NAMALWA (cell line): ENCODE measurements at regions not wholly inside any gene's neighbourhood (a gene's known extent, or its start where the extent isn't known, plus 50 kb on each side); places are given as distances from the start of the nearest gene placed in this dataset.
"Not testable (repeated sequence)": the region's sequence is repeated elsewhere in the genome, so short reads cannot be mapped to it uniquely, and the experiment has no call there.

ENCODE experiments used
- DNase-seq: peaks from one replicate; pipeline ENCODE4 v3.0.0-alpha.2; 2015; ENCODE audit warnings: low spot score

DNA sequence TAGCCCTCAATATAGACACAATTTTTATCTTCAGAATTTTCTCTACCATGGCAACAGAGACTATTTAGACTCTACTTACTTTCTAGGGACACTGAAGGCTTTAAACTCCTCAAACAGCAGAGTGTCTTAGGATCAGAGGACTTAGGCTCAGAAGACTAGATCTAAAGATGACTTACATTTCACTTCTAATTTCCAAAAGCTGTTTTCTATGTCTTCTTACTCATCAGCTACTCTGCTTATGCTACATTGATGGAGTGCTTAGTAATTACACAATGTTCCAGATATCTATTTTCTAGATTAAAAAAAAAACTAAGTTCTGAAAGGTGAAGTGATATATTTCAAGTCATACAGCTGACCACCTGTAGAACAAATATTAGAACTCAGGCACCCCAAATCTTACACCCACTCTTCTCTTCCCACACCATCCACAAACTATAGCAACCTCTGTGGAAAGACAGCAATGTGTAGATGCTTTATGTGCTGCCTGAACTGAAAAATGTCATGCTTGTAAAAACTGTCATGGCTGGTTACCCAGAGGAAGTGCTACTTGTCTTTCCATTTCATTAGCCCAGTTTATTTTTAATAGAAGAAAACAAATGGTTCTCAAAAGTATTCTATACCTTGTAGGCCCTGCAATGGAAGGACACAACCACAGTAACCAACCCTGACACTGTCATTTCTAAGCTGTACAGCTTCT lies 831.0 kb upstream of the ACVR2A start:
- DNase-seq, result no peak

DNA sequence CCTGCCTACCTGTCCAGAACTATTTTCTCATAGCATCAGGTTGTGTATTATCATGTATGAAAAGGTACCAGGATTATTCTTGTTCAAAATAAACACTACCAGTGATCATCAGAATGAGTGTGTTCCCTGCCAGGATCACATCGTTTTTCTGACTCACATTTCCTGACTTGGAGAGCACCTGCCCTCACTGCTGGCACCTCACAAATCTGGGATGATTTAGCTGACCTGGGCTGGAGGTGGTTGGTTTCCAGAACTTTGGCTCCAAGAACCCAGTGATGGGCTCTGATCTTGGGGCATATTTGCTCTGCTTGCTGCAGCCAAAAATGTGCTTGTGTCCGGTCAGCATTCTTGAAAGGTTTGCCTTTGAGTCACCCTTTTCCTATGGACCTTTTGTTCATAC lies 836.3 kb upstream of the ACVR2A start:
- DNase-seq, result no peak

DNA sequence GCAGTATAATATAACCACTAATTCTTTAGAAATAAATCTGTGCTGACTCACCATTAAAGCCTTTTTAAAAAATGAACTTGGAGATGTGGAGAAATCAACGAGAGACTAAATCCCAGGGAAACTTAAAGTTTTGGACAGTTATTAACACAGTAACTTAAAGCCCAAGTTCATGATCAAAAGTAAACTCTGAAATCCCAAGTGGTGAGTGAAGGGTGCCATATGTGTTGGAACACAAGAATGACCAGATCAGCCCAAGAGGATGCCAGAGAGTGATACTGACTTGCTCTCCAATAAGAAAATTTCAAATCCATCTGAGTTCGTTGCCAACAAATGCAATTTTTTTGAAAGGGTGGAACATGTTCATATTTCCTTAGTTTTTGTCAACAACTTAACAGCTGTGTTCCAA lies 838.1 kb upstream of the ACVR2A start:
- DNase-seq, result no peak

DNA sequence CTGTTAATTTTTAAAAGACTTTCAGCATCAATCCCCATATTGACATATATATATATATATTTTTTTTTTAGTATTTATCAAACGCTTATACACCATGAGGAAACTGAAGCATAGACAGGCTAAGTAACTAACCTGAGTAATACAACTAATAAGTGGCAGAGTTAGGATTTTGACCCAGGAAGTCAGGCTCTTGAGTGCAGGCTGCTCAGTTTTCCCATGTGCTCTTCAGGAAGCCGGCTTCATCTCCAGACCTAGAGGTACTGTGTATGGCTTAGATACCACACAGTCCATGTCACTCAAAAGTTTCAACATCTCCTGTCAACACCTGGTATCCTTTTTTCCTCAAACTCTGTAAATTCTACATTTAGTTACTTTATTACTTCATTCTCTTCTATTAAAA lies 841.7 kb upstream of the ACVR2A start:
- DNase-seq, result no peak

DNA sequence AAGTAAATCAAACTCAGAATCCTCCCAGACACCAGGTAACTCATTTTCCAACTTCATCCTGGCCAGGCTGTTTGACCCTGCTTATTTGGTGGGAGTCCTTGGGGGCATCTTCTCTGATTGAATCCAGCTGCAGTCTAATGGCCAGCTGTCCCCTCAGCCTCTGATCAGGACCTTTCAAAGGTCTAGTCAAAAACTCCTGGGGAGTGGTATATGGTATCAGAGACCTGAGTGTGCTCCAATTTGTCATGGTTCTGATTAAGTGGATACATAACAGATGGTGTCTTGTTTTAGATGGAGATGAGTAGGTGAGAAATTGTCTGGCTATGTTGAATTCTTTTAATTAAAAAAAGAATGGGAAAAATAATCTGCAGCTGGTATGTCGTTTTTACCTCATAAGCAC lies 842.6 kb upstream of the ACVR2A start:
- DNase-seq, result no peak

DNA sequence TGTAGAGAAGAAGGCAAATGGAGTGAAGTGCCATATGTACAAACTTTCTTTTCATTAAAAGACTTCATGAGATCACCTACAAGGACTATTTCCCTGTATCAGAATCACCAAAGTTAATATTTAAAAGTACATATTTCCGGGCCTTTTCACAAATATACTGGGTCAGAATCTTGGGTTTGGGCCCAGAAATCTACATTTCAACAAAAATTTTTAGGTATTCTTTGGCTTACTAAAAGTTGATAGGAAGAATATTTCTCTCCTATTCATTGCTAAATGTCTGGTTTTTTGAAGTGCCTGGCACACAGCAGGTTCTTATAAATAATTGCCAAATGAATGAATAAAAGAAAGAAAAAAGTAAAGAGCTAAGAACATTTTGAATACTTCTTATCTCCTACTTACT lies 843.8 kb upstream of the ACVR2A start:
- DNase-seq, result no peak

DNA sequence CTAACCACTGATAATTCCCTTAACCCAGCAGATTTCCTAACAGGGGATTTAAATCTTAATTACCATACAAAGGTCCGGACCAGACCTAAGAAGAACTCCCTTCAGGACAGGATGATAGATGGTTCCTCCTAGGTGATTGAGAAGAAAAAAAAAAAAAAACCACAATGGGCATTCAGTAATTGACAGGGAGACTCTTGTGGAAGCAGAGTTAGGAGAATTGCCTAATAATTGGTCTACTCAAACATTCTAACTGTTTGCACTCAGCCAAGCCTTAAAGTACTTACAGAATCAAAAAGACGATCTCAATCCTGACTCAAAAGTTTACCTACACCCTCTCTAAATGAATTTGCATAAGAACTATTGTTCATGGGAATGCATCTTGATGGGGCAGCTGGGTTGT lies 844.7 kb upstream of the ACVR2A start:
- DNase-seq, result not testable (repeated sequence)

DNA sequence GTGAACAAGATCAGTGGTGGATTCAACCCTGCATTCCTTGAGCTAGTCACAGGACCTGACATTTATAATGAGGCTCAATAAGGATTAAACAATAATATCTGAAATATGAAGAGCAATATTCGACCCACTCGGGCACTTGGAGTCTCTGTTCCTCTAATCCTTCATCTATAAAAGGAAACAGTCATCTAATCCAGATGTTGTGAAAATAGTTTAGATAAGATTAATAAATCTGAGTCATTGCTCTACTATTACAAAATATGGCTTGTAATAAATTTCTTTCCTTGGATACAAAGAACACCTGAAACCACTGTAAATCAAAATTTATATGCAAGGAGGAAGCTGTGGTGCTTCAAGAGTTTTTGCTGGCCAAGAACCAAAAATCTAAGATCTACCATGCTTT lies 846.9 kb upstream of the ACVR2A start:
- DNase-seq, result no peak

DNA sequence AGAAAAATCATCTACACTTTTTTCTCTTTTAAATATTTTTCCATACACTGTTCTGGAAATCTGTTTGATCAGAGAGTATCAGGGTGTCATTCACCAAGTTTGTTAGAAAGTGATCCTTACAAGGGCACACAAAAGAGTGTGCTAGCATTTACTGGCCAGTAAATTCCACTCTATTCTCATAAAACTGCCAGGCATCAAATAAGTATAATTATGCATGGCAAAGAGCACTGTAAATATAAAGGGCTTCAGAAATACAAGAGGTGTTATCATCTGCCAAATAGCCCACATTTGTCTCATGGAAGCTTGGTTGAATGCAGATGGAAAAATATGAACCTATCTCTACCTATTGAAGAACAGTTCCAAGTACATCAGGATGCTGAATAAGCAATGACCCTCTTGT lies 847.3 kb upstream of the ACVR2A start:
- DNase-seq, result no peak

DNA sequence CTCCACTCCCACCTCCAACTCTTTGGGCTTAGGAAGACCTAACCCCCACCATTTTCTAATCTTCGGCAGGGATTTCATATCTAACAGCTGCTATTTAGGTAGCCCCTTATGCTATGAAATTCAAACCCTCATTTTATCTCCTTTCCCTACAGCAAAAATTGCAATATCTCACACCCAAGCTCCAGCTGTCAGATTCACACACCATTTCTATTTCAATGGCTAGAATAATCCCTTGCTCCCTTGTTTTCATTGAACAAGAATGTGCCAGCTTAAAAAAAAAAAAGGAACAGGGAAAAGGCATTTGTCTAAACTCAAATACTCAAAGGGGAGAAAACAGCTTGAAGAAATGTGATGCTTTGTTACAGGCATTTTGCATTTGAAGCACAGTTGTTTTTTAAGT lies 850.6 kb upstream of the ACVR2A start:
- DNase-seq, result no peak

DNA sequence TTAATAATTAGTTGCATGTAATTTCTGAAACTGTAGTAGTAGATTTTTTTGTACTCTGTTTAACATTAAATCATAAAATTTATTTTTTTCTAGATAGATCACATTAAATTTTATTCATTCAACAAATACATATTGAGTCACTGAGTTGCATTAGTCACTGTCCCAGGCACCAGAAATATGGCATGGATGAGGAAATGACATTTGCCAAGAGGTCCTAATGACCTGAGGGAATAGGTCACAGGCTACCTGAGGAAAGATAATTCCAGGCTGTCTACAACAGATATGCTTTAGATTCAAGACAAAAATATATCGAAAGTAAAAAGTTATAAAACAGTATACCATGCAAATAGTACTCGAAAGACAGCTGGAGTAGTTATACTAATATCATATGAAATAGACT lies 852.4 kb upstream of the ACVR2A start:
- DNase-seq, result no peak

DNA sequence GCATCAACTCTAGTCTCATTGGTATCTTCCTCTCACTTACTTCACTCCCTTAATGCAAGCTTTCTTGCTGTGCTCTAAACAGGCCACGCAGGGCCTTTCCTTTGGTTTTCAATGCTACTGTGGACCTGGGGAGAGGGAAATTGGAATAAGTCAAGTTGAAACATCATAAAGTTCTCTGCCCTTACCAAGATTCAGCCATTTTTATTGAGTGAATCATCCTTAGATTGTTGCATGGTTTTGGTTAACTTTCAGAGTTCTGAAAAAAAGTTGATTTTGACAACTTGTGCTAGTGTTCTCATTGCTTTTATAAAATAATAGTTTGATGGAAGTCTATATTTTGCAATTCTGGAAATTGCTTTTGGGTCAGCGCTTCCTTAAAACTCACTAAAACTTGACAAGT lies 852.8 kb upstream of the ACVR2A start:
- no peak for DNase-seq

DNA sequence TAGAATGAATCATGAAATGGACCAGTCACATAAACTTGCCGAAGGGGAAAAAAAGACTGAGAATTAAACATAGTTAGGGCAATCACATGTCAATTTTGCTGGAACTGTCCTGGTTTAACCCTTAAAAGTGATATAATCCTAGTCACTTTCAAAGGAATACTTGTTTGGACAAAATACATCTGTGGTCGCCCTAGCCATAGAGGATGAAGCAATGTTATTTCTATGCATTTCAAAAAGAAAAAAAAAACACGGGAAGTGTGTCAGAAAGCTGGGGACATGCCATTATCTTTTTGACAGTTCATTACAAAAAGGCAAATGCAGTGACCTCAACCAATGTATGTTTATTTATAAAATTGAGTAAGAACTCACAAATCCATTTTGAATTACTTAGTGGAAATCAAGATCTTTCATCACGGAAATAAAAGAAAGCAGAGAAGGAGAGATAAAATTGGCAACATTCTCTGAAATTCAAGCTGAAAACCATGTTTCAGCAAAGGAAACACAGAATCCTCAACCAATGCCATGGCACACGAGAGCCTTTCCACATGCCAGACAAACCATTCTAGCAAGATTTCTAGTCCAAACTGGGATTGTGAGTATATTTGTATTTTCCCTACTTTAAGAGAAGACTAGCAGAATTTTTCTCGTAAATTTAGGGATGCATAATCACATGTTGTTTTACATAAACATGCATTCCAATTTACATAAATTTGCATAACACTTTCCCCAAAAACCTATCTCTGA lies 854.3 kb upstream of the ACVR2A start:
- DNase-seq, result no peak

DNA sequence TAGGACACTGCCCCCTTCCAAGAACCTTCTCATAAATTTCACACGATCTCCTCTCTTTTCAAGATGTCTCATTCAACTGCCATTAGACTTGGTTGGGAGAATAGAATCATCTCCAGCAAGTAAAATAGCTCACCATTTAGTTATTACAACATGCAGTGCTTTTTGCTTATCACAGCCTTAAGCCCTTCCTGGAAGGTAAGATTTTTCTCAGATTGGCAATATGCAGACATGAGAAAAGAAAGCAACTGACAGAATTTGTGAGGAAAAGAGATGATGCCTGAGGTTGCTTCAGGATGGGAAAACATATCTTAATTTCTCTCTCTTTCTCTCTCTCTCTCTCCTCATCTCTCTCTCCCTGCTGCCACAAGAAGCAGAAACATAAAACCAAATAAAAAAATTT lies 855.1 kb upstream of the ACVR2A start:
- no peak for DNase-seq

DNA sequence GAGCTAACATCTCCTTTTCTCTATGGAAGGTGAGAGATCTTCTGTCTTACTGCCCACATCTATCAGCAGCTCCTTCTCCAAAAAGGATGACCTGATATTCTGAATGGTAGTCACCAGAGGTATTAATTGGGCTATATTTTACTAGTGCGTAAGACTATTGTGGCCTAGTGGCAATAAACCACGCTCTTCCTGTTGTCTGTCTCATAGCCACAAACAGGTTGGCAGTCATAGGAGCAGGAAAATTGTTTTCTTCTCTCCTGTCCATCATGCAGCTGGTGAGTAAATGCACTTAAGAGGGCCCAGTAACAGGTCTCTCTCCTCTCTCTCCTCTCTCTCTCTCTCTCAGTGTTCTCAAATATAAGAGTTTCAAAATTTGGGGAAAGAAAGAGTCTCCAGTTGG lies 856.8 kb upstream of the ACVR2A start:
- no peak for DNase-seq

DNA sequence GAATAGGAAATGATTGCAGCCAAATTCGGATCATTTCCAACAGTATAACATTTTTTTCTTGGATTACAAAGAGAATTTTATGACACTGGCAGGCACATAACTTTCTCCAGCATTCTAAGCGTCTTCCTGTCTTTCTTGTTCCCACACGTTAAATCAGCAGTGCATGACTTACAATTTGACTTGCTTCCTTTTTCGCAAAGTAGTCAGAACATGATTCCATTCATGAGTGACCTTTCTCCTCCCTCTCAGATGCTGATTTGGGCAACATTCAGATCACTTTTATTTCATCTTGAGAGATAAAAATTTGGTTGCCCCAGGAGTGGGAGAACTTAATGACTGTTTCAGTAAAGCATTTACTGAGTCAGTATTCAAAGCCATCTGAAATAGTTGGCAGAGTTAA lies 858.7 kb upstream of the ACVR2A start:
- DNase-seq, result peak; percentile 15

DNA sequence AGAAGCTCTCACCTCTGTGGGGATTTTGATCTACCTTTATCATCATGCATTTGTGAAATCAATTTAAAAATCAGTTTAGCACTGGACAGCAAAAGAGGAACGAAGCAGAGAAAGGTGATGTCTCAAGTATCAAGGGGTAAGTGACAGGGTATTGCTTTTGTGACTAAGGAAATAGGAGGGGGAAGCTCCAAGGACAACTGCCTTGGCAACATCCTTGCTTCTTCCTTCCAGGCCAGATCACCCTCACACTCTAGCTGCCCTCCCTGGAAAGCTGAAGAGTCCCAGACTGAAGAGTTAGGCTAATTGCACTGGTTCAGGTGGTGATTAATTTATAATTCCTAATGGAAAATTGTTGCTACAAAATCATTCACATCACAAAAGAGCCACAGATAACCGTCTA lies 859.1 kb upstream of the ACVR2A start:
- no peak for DNase-seq

DNA sequence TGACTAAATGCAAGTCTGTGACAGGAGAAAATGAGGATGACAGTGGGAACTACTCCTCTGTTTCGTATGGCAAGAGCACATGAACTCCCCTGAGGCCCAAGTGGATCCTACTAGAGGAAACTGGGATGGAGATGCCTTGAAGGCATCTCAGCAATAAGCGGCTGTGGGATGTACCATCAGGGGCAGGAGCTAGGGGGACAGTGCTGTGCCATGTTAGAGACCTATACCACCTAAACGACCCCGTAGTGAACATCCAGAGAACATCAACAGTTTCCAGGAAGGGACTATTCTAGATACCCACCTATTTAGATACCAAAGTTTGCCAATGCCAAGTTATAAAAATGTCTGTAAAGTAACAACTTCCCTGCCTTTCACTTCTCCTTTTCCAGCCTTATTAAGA lies 860.8 kb upstream of the ACVR2A start:
- no peak for DNase-seq

DNA sequence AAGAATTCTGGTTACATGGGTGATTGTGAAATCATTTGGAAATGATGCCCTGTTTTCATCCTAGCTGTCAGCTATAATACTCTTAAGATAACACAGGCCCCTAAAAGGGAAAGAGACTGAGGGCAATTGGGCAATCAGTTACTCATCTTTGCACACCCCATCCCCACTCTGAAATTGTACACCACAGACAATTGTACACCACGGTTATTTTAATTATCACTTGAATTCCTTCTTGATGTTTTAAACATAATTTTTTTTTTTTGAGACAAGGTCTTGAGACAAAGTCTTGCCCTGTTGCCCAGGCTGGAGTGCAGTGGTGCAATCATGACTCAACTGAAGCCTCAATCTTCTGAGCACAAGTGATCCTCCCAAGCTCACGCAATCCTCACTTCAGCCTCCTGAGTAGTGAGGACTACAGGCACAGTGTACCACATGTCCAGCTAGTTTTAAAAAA lies 862.4 kb upstream of the ACVR2A start:
- no peak for DNase-seq

DNA sequence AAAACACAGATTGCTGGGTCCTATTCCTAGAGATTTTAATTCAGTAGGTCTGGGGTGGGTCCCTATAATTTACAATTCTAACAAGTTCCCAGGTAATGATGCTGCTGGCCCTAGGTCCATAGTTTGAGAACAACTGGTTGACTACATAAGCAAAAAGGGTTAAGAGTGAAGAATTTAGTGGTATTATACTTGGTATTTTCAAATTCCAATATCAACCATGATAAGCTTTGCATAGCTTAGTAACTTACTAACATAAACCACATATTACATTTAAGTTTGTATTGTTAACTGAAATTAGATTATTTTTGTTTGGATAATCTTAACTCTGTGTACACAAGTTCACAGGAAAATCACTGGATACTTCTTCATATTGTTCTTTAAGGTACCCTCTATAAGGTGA lies 862.9 kb upstream of the ACVR2A start:
- DNase-seq, result no peak

DNA sequence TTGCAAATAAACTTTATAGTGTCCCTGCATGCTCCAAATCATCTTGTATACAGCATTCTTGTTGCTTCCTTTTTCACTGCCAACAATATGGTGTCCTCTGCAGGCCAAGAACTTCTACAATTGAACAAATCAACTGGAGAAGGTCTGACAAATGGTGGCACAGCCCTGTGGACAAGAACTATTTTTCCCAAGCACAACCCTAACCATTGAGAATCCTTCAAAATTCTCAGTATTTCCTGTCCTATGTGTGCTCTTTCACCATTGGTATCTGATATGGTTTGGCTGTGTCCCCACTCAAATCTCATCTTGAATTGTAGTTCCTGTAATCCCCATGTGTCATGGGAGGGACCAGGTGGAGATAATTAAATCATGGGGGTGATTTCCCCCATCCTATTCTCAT lies 865.1 kb upstream of the ACVR2A start:
- no peak for DNase-seq

DNA sequence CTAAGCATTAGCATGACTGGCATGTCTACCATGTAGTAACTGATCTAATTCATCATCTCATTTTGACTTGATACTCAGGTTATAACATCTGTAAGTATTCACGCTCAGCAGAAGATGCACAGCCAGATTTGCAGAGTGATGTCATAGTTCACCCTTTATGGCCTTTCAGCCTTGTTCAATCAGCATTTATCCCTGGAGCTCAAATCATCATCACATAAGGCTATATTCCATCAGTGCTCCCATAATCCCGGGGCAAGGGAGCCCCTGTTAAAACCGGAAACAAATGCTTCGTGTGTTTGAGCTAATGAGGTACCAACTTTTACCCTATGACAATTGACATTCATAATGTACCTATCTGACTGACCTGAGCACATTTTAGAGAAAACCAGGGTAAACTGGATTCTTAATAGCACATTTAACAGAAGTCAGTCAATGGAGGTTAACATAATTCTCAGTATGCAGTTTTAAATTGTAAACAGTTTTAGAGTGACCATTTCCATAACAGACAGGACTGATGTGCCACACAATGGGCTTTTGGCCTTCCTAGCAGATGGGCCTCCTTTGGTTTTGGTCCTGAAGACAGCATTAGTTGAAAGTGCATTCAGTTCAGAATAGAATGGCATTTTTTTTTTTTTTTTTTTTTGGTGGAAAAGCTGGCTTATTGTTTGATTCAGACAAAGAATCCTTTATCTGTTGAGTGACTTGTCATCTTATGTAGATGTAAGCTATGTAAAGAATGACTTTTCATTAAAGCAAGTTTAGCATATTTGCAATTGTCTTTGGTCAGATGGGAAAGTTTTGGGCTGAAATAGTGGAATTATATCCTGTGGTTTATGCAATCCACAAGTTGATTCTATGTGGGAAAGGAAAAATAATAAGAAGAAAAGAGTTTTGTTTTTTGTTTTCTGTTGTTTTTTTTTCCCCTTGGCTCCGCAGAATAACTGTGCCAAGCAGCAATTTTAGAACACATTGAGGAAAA lies 866.0 kb upstream of the ACVR2A start:
- no peak for DNase-seq

DNA sequence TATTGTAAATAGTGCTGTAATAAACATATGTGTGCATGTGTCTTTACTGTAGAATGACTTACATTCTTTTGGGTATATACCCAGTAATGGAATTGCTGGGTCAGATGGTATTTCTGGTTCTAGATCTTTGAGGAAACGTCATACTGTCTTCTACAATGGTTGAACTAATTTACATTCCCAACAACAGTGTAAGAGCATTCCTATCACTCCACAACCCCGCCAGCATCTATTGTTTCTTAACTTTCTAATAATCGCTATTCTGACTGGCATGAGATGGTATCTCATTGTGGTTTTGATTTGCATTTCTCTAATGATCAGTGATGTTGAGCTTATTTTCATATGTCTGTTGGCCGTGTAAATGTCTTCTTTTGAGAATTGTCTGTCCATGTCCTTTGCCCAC lies 873.8 kb upstream of the ACVR2A start:
- DNase-seq, result not testable (repeated sequence)
